OCI-LY3 (cell line): ENCODE measurements at regions not wholly inside any gene's neighbourhood (a gene's known extent, or its start where the extent isn't known, plus 50 kb on each side); places are given as distances from the start of the nearest gene placed in this dataset.

Experiments used
- H2AFZ ChIP-seq: fragments of 200-600, 300-600 bp; shearing (Covaris generic); 2 replicates; pipeline ENCODE4 v1.6.0; 2014; ENCODE audit warnings: antibody characterized with exemption, low read depth, low read length
- H3K27ac ChIP-seq: fragments of 200-600, 300-600 bp; sonication (generic); 2 replicates; pipeline ENCODE4 v1.5.1; 2014; ENCODE audit warnings: mild to moderate bottlenecking, low read length, moderate library complexity, mixed read lengths
- H3K27me3 ChIP-seq: fragments of 200-600, 300-600 bp; sonication (generic); 2 replicates; pipeline ENCODE4 v1.6.1; 2014; ENCODE audit warnings: low read depth, low read length, mixed read lengths
- H3K36me3 ChIP-seq: fragments of 200-600, 300-600 bp; sonication (generic); replicated peaks from 2 replicates; pipeline ENCODE3; 2014; ENCODE audit warnings: low read depth, low read length, mixed read lengths
- H3K4me1 ChIP-seq: fragments of 300-600, 200-600 bp; sonication (generic); 2 replicates; pipeline ENCODE4 v1.6.1; 2014; ENCODE audit warnings: low read length, mixed read lengths
- H3K4me2 ChIP-seq: fragments of 200-600, 300-600 bp; sonication (generic); 2 replicates; pipeline ENCODE4 v1.6.1; 2014; ENCODE audit warnings: low read length, mixed read lengths
- H3K4me3 ChIP-seq: fragments of 300-600, 200-600 bp; sonication (generic); 2 replicates; pipeline ENCODE4 v1.5.1; 2014; ENCODE audit warnings: antibody characterized with exemption, mild to moderate bottlenecking, low read length, moderate library complexity
- H3K79me2 ChIP-seq: fragments of 300-600, 200-600 bp; shearing (Covaris generic); 2 replicates; pipeline ENCODE4 v1.6.1; 2014; ENCODE audit warnings: mild to moderate bottlenecking, low read length, mixed read lengths
- H3K9ac ChIP-seq: fragments of 300-600, 200-600 bp; shearing (Covaris generic); 2 replicates; pipeline ENCODE4 v1.6.0; 2014; ENCODE audit warnings: mild to moderate bottlenecking, low read length, moderate library complexity
- H3K9me3 ChIP-seq: fragments of 200-600, 300-600 bp; shearing (Covaris generic); 2 replicates; pipeline ENCODE4 v1.6.1; 2014; ENCODE audit warnings: low read length, mixed read lengths; ENCODE audit not compliant: insufficient read depth
- H4K20me1 ChIP-seq: fragments of 200-600, 300-600 bp; sonication (generic); 2 replicates; pipeline ENCODE4 v1.6.1; 2016; ENCODE audit warnings: low read length, mixed read lengths; ENCODE audit not compliant: insufficient read depth
- EZH2phosphoT487 ChIP-seq: fragments of 200-600 bp; shearing (Covaris generic); IDR thresholded peaks from 2 replicates; pipeline ENCODE4 v1.6.1; 2018; ENCODE audit warnings: antibody characterized with exemption, mixed run types, low read depth
- TF ChIP-seq, protein P1 (sequence below): fragments of 200-600, 300-600 bp; sonication (generic); IDR thresholded peaks from 2 replicates; pipeline ENCODE4 v1.5.1; 2014; ENCODE audit warnings: antibody characterized with exemption, low read length, low read depth

DNA sequence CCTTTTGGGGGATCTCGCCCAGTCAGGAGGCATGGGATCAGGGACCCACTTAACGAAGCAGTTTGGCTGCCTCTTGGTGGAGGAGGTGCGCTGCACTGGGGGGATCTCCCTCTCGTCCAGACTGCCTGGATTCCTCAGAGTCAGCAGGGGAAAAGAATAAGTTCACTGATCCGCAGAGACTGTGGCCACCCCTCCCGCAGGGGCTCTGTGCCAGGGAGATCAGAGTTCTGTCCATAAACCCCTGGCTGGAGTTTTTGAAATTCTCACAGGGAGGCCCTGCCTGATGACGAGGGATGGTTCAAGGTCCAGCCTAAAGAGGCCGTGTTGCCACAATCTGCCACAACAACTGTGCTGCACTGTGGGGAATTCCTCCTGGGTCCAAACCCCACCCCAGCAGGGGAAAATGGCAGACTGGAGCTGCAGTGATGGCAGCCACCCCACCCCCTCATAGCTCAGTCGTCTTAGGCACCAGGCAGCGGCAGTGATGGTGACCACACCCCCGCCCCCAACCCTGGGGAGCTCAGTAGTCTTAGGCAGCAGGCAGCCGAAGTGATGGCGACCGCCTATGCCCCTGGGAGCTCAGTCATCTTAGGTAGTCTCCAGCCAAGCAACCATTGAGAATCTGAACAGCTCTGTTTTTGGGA lies 273.8 kb upstream of the USP25 start:
- Histone ChIP-seq H3K4me1 (no peaks in the 10 kb centered on the region), H3K27ac (no peak overlapping the region), H3K27me3 (no peaks in the 10 kb centered on the region), H3K36me3 (no peaks in the 10 kb centered on the region), H3K9me3 (no peaks in the 10 kb centered on the region), H3K9ac (no peak overlapping the region), H3K4me3 (no peak overlapping the region), H2AFZ (no peak overlapping the region), H4K20me1 (no peaks in the 10 kb centered on the region), H3K79me2 (no peaks in the 10 kb centered on the region), H3K4me2 (no peak overlapping the region)
- TF ChIP-seq EZH2phosphoT487 = no peak
- TF ChIP-seq, protein P1, sequence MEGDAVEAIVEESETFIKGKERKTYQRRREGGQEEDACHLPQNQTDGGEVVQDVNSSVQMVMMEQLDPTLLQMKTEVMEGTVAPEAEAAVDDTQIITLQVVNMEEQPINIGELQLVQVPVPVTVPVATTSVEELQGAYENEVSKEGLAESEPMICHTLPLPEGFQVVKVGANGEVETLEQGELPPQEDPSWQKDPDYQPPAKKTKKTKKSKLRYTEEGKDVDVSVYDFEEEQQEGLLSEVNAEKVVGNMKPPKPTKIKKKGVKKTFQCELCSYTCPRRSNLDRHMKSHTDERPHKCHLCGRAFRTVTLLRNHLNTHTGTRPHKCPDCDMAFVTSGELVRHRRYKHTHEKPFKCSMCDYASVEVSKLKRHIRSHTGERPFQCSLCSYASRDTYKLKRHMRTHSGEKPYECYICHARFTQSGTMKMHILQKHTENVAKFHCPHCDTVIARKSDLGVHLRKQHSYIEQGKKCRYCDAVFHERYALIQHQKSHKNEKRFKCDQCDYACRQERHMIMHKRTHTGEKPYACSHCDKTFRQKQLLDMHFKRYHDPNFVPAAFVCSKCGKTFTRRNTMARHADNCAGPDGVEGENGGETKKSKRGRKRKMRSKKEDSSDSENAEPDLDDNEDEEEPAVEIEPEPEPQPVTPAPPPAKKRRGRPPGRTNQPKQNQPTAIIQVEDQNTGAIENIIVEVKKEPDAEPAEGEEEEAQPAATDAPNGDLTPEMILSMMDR = no peak

DNA sequence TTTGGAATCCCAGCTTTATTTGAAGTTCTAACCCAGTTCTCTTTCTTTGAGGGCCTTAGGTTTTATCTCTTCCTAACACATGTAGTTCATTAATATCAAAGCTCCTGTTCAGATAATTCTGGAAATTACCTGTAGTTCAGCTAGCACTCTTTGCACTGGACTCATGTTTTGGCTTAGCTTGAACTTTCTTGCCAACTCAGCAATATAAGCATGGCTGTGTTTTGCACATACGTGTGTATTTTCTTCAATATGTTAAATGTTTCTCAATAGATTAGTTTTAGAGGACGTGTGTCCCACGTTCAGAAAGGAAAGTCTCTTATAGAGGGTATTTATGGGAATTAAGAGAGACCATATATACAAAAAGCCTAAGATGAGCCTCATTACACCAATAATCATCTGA lies 271.8 kb upstream of the USP25 start:
- no peak overlapping the region for H3K9ac ChIP-seq
- no peaks in the 10 kb centered on the region for H3K79me2 ChIP-seq
- no peaks in the 10 kb centered on the region for H3K4me1 ChIP-seq
- H2AFZ ChIP-seq = no peak overlapping the region
- no peaks in the 10 kb centered on the region for H3K36me3 ChIP-seq
- no peak overlapping the region for H3K27ac ChIP-seq
- no peak overlapping the region for H3K4me2 ChIP-seq
- no peaks in the 10 kb centered on the region for H3K27me3 ChIP-seq
- H3K4me3 ChIP-seq = no peak overlapping the region
- H3K9me3 ChIP-seq = no peaks in the 10 kb centered on the region
- no peaks in the 10 kb centered on the region for H4K20me1 ChIP-seq
- TF ChIP-seq, protein P1 = no peak
- no peak for TF ChIP-seq EZH2phosphoT487

DNA sequence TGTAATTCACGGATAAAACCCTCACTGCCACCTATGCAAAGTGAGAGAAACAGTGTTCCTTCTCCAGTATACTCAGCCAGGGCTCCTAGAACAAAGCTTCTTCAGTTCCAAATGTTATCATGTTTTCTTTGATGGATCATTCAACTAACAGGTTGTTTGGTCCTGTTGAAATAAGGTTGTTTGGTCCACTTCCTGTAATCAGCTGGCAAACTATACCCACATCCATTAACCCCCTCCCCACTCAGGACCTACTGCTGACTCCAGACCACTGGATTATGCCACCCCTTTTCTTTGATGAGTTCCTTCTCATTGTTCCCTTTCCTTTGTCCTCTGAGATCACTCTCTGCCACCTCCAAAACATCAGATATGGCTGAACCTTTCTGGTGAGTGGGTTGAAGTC lies 267.7 kb upstream of the USP25 start:
- no peak overlapping the region for H3K4me2 ChIP-seq
- no peaks in the 10 kb centered on the region for H4K20me1 ChIP-seq
- no peak overlapping the region for H2AFZ ChIP-seq
- no peaks in the 10 kb centered on the region for H3K9me3 ChIP-seq
- H3K27ac ChIP-seq = no peak overlapping the region
- no peaks in the 10 kb centered on the region for H3K27me3 ChIP-seq
- no peaks in the 10 kb centered on the region for H3K79me2 ChIP-seq
- no peak for TF ChIP-seq EZH2phosphoT487
- TF ChIP-seq, protein P1 = no peak
- H3K4me1 ChIP-seq = no peaks in the 10 kb centered on the region
- H3K36me3 ChIP-seq = no peaks in the 10 kb centered on the region
- H3K9ac ChIP-seq = no peak overlapping the region
- no peak overlapping the region for H3K4me3 ChIP-seq

DNA sequence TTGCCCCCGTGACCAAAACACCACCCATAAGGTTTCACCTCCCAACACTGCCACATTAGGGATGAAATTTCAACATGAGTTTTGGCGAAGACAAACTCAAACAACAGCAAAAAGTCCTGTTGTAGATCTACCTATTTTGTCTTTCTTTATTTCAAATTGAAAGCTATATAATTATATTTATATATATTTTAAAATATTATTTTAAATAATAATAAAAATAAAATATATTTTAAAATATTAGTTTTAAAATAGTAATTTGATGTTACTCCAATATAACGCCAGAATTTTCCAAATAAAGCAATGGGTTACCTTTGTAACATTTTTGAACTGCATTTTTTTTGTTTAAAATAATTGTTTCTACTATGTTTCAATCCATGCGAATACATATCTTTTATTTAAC lies 263.5 kb upstream of the USP25 start:
- H3K9me3 ChIP-seq = no peaks in the 10 kb centered on the region
- no peak overlapping the region for H2AFZ ChIP-seq
- no peak overlapping the region for H3K9ac ChIP-seq
- H3K4me2 ChIP-seq = no peak overlapping the region
- H3K36me3 ChIP-seq = no peaks in the 10 kb centered on the region
- no peaks in the 10 kb centered on the region for H3K4me1 ChIP-seq
- no peak overlapping the region for H3K27ac ChIP-seq
- H3K4me3 ChIP-seq = no peak overlapping the region
- H3K27me3 ChIP-seq = no peaks in the 10 kb centered on the region
- TF ChIP-seq, protein P1 = no peak
- no peak for TF ChIP-seq EZH2phosphoT487
- no peaks in the 10 kb centered on the region for H3K79me2 ChIP-seq
- H4K20me1 ChIP-seq = no peaks in the 10 kb centered on the region
